ENCODE measurements at regions not wholly inside any gene's neighbourhood (a gene's known extent, or its start where the extent isn't known, plus 50 kb on each side); places are given as distances from the start of the nearest gene placed in this dataset.
A peak's percentile ranks its signal among the peaks of the same experiment; 100 is the strongest.

DNA sequence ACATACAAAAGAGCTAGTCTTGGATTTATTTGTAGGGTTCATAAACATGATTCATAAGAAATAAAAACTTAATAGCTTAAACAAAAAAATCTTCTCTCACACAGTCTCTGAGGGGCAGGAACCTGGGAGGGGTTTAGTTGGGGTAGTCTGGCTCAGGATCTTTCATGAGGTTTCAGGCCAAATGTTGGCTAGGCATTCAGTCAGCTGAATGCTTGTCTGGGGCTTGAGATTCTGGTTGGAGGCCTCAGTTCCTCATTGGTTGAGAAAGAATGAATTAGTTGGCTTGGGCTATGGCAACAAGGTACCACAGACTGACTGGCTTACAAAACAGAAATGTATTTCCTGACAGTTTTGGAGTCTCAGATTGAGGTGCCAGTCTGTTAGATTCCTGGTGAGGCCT is 74.3 kb downstream of the ANKRD7 start:
- no peak for DNase-seq (ENCODE audit: low read depth)

DNA sequence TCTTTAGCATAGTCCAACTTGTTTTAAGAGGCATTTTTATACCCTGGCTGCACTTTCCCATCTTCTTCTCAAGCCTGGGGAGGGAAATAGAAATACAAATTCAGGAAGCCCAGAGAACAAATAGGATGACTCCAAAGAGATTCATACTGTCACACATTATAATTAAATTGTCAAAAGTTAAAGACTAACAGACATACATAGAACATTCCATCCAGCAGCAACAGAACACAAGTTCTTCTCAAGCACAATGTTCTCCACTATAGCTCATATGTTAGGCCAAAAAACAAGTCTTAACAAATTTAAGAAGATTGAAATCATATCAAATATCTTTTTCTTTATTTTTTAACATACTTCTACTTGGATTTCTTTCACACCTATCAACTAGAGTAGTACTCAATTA is 75.7 kb downstream of the ANKRD7 start:
- DNase-seq (ENCODE audit: low read depth) = no peak

- DNase-seq (ENCODE audit: low read depth) = no peak
Measured at GRCh38 chr7:118304100-118304499, 79.6 kb downstream of the ANKRD7 start.

DNA sequence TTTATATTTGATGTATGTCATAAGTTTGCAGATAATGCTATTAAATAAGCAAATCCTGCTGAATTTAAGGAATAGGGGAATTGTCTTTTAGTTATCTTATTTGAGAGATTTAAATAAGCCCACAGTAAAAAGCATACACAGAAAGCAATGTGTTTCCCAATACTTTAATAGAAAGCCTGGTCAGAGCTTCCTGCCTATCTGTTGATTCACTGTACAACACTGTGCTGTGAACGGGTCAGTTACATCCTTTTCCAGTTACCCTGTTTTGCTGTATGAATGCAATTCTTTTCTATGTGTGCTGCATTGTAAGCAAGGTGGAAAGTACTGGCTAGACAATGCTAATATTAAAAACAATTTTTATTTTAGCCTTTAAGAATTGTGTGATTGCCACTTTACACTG is 81.2 kb downstream of the ANKRD7 start:
- no peak for DNase-seq (ENCODE audit: low read depth)

- DNase-seq (ENCODE audit: low read depth) = no peak
Measured at GRCh38 chr7:118306771-118307170, 82.3 kb downstream of the ANKRD7 start.

DNA sequence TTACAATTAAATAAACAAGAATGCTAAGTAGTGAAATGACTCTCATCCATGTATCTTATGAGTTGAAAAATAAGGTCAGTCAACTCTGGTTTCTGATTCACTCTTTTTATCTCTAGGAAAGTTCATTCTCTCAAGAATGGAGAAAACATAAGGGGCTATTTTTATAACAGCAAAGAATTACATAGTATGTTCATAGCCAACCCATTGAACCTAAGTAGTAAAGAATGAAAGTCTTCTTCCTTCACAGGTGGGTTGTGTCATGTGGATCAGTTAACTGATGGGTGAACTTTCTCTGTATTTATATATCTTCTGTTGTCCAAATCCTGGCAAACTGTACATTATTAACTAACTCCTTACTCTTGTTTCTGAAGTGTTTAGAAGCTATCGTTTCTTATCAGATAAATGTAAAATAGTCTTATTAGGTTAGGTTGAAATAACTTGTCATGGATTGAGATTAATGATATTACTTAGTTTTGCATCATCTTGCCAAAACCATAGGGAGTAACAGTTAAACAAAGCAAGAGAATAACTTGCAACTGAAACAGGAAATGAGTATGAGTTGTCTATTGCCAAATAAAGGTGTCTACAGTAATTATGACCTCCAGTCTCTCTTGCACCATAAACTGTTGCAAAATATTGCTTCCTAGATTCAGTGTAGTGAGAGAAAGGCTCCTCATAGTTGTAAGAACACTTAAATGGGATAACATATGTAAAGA is 86.8 kb downstream of the ANKRD7 start:
- no peak for DNase-seq (ENCODE audit: low read depth)

DNA sequence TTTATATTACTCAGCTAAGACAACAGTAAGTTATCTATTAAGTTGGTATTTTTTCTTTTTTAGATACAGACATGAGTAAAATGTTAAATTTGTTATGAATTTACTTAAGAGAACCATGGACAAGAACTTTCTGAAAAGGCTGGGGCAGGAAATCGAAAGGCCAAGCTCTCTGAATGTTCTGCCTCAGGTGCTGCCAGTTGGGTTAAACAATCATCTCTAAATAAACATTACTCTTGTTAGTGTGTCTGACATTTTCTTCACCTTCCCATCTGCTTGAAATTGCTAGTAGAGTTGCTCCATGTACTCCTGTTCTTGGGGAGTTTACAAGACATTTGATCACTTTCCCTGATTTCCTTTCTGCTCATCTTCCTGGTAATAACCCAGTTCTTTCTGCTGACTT is 87.5 kb downstream of the ANKRD7 start:
- no peak for DNase-seq (ENCODE audit: low read depth)

GRCh38 chr7:118312966-118313365 is 88.5 kb downstream of the ANKRD7 start:
- no peak for DNase-seq (ENCODE audit: low read depth)

- no peak for DNase-seq (ENCODE audit: low read depth)
Measured at GRCh38 chr7:118324790-118325449, 100.4 kb downstream of the ANKRD7 start.

- DNase-seq (ENCODE audit: low read depth) = no peak
Measured at GRCh38 chr7:118325450-118325808, 100.9 kb downstream of the ANKRD7 start.

- DNase-seq (ENCODE audit: low read depth) = no peak
Measured at GRCh38 chr7:118327174-118327573, 102.7 kb downstream of the ANKRD7 start.

DNA sequence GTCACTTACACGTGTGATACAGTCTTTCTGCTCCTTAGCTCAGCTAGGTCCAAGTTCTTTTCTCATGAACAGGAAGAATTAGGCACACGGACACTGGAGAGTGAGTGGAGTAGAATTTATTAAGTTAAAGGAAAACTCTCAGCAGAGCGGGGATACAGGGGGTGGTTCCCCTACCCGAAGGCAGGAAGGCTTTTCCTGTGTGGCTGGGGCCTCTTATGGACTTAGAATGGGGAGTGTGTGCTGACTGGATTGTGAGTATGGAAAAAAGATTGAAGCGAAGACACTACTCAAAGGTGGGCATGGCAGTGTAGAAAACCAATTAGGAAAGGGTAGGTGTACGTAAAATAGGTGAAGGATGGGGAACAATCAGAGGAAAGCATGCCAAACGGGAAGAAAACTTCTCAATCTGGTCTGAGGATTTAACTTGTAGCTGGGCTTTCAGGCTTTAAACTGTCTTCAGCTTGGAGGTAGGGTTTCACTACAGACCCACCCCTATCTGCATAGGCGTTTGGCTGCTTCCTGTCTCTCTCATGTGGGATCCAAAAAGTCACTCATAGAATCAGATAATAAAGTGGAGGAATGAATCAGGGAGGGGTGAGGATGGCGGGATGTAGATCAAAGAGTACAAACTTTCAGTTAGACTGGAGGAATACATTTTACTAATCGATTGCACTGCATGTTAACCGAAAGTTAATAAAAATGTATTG is 104.2 kb downstream of the ANKRD7 start:
- no peak for DNase-seq (ENCODE audit: low read depth)

DNA sequence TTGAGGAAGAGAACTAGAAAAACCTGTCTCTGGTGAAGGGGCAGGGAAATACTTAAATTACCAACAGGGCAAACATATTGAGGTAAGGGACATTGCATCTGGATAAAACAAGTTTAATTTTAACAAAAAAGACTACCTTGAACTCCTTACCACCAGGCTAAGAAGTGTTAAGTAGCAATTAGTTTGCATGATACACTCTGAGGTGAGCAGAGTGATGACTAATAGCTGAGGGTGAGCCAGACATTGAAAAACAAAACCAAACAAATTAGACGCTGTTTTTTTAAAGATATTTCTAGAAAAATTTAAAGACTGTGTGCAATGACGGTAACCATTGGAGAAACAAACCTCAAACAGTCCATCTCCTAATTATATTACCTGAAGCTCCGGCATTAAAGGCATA is 105.9 kb downstream of the ANKRD7 start:
- no peak for DNase-seq (ENCODE audit: low read depth)

- no peak for DNase-seq (ENCODE audit: low read depth)
Measured at GRCh38 chr7:118346748-118347147, 122.2 kb downstream of the ANKRD7 start.

GRCh38 chr7:118349604-118350003 is 125.1 kb downstream of the ANKRD7 start:
- DNase-seq (ENCODE audit: low read depth) = no peak

DNA sequence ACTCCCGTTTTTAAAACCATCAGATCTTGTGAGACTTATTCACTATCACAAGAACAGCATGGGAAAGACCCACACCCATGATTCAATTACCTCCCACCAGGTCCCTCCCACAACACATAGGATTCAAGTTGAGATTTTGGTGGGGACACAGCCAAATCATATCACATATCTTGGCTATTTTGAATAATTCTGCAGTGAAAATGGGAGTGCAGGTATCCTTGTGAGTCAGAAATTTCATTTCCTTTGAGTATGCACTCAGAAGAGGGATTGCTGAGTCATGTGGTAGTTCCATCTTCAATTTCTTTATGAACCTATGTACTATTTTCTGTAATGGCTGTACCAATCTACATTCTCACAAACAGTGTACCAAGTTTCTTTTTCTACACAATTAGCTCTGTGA is 125.8 kb downstream of the ANKRD7 start:
- DNase-seq (ENCODE audit: low read depth) = no peak

DNA sequence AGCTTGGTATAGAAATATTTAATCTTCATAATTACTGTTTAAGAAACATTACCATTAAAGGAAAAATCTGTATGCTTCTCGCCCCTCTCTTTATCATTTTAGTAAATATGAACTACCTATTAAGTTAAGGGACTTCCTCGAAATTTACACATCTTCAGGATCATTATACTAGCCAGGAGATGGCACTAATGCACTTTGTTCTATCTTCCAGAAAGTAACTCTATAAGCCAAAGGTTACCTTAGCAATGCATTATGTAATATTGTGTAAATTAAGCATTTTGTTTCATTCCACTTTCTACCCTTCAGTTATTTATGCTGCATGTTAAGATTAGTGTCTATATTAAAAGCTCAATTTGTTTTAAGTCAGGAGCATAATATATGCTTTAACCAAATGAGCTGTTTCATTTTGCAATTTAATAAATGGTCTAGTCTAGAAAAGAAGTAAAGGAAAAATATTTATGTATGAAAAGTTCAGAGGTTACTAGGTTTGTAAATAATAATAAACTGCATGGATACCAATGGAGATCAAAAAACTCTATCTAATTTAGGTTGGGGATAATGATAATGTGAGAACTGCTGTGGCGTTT is 128.5 kb downstream of the ANKRD7 start:
- DNase-seq (ENCODE audit: low read depth) = no peak

- no peak for DNase-seq (ENCODE audit: low read depth)
Measured at GRCh38 chr7:118366363-118366762, 141.9 kb downstream of the ANKRD7 start.

DNA sequence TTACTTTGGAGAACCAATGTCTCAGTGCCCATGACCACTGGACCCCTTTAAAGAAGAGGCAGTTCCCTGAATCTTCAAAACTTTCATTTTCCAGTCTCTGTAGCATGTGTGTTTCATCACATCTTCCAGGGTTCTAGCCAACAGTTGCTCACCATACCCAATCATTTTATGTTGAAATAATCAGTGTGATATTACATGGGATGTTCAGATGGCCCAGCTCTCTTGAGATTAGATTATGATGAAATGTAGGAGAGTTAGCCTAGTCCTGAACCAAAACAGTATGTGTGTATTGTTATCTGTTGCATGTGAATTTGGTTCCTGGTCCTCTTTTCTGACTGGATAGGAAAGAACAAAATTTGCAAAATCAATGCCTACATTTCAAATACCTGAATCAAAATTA is 144.5 kb downstream of the ANKRD7 start:
- DNase-seq (ENCODE audit: low read depth) = no peak

- no peak for DNase-seq (ENCODE audit: low read depth)
Measured at GRCh38 chr7:118369987-118370386, 145.5 kb downstream of the ANKRD7 start.

- peak; percentile 26 for DNase-seq (ENCODE audit: low read depth)
Measured at GRCh38 chr7:118372530-118372929, 148.0 kb downstream of the ANKRD7 start.

GRCh38 chr7:118389629-118390028 is 165.1 kb downstream of the ANKRD7 start:
- DNase-seq (ENCODE audit: low read depth) = no peak

- no peak for DNase-seq (ENCODE audit: low read depth)
Measured at GRCh38 chr7:118404211-118404610, 179.7 kb downstream of the ANKRD7 start.
